HEK293 (cell line): ENCODE measurements at regions not wholly inside any gene's neighbourhood (a gene's known extent, or its start where the extent isn't known, plus 50 kb on each side); places are given as distances from the start of the nearest gene placed in this dataset.

ENCODE experiments used
- CTCF ChIA-PET: fragments of 350-600 bp; formaldehyde crosslinking; extraction: SDS; loops from one replicate; lab custom pipeline; 2021; ENCODE audit warnings: antibody characterized with exemption; lab: Yijun Ruan, JAX
- POLR2A ChIA-PET: fragments of 300-600 bp; formaldehyde crosslinking; extraction: SDS; loops from one replicate; lab custom pipeline; 2020; ENCODE audit warnings: antibody characterized with exemption, inconsistent platforms; lab: Yijun Ruan, JAX
- H3K27ac ChIP-seq: fragments of 200-500 bp; sonication (Bioruptor generic); 2 replicates; pipeline ENCODE4 v1.5.1; 2014; ENCODE audit warnings: low read depth, low read length, control low read depth, inconsistent platforms; ENCODE audit errors: extremely low read depth
- H3K36me3 ChIP-seq, 2 experiments: fragments of 200-500 bp in 1 of 2; sonication (Bioruptor generic) in 1 of 2; 1 replicate in 1 of 2; 2 replicates in 1 of 2; pipeline ENCODE4 v1.5.1; 2014 to 2017; ENCODE audit warnings: inconsistent platforms in 2 of 2, low read length in 2 of 2; ENCODE audit not compliant: control insufficient read depth in 2 of 2, insufficient read depth in 1 of 2
- H3K4me1 ChIP-seq: fragments of 200-500 bp; sonication (Bioruptor generic); 2 replicates; pipeline ENCODE4 v1.5.1; 2014; ENCODE audit warnings: mild to moderate bottlenecking, low read length, inconsistent platforms; ENCODE audit not compliant: control insufficient read depth, insufficient read depth
- H3K4me3 ChIP-seq: 2 replicates; pipeline ENCODE4 v1.5.1; 2011; ENCODE audit warnings: low read depth, mild to moderate bottlenecking, control low read depth, low read length, moderate library complexity
- H3K9me3 ChIP-seq: fragments of 200-500 bp; sonication (Bioruptor generic); 2 replicates; pipeline ENCODE4 v1.5.1; 2014; ENCODE audit warnings: low read depth, low read length, inconsistent platforms; ENCODE audit not compliant: control insufficient read depth, insufficient read depth
- BCL11A ChIP-seq: fragments of 450-650 bp; formaldehyde crosslinking; IDR thresholded peaks from 2 replicates; pipeline ENCODE4 v1.5.1; 2016; ENCODE audit warnings: low read depth, missing biosample characterization, missing genetic modification characterization
- BCL6B ChIP-seq: fragments of 450-650 bp; formaldehyde crosslinking; IDR thresholded peaks from 2 replicates; pipeline ENCODE4 v1.5.1; 2017; ENCODE audit warnings: missing biosample characterization, missing genetic modification characterization
- HOXC10 ChIP-seq: sonication (generic); formaldehyde crosslinking; IDR thresholded peaks from 2 replicates; pipeline ENCODE4 v1.8.1; 2023; ENCODE audit warnings: mild to moderate bottlenecking, missing genetic modification reagents
- PRDM6 ChIP-seq: fragments of 450-650 bp; formaldehyde crosslinking; IDR thresholded peaks from 2 replicates; pipeline ENCODE4 v1.5.1; 2017; ENCODE audit warnings: missing biosample characterization, missing genetic modification characterization
- TRIM28 ChIP-seq: IDR thresholded peaks from 2 replicates; pipeline ENCODE4 v1.6.1; 2011; ENCODE audit warnings: low read length, control low read depth, borderline replicate concordance
- ZBTB20 ChIP-seq: fragments of 450-650 bp; formaldehyde crosslinking; IDR thresholded peaks from 2 replicates; pipeline ENCODE4 v1.5.1; 2016; ENCODE audit warnings: missing biosample characterization, missing genetic modification characterization
- ZBTB21 ChIP-seq: fragments of 450-650 bp; formaldehyde crosslinking; IDR thresholded peaks from 2 replicates; pipeline ENCODE4 v1.5.1; 2017; ENCODE audit warnings: missing biosample characterization, missing genetic modification characterization
- ZBTB48 ChIP-seq: fragments of 450-650 bp; formaldehyde crosslinking; IDR thresholded peaks from 2 replicates; pipeline ENCODE4 v1.5.1; 2016; ENCODE audit warnings: missing biosample characterization, missing genetic modification characterization
- ZNF112 ChIP-seq: fragments of 450-650 bp; formaldehyde crosslinking; IDR thresholded peaks from 2 replicates; pipeline ENCODE4 v1.5.0; 2017; ENCODE audit warnings: missing biosample characterization, missing genetic modification characterization
- ZNF133 ChIP-seq: fragments of 450-650 bp; formaldehyde crosslinking; IDR thresholded peaks from 2 replicates; pipeline ENCODE4 v1.5.1; 2016; ENCODE audit warnings: missing biosample characterization, missing genetic modification characterization
- ZNF138 ChIP-seq: fragments of 450-650 bp; formaldehyde crosslinking; IDR thresholded peaks from 2 replicates; pipeline ENCODE4 v1.5.1; 2016; ENCODE audit warnings: missing biosample characterization, missing genetic modification characterization, borderline replicate concordance
- ZNF157 ChIP-seq: fragments of 450-650 bp; formaldehyde crosslinking; IDR thresholded peaks from 2 replicates; pipeline ENCODE4 v1.5.1; 2016; ENCODE audit warnings: missing biosample characterization, missing genetic modification characterization
- ZNF175 ChIP-seq: fragments of 450-650 bp; formaldehyde crosslinking; IDR thresholded peaks from 2 replicates; pipeline ENCODE4 v1.5.1; 2016; ENCODE audit warnings: missing biosample characterization, missing genetic modification characterization
- ZNF214 ChIP-seq: fragments of 450-650 bp; formaldehyde crosslinking; IDR thresholded peaks from 2 replicates; pipeline ENCODE4 v1.5.1; 2017; ENCODE audit warnings: missing biosample characterization, mild to moderate bottlenecking, missing genetic modification characterization, borderline replicate concordance
- ZNF221 ChIP-seq: fragments of 450-650 bp; formaldehyde crosslinking; IDR thresholded peaks from 2 replicates; pipeline ENCODE4 v1.5.1; 2017; ENCODE audit warnings: missing biosample characterization, missing genetic modification characterization, borderline replicate concordance
- ZNF274 ChIP-seq, 2 experiments: fragments of 200-500 bp in 1 of 2; fragments of 450-650 bp in 1 of 2; sonication (Bioruptor generic) in 1 of 2; formaldehyde crosslinking in 1 of 2; IDR thresholded peaks; 2 replicates each; pipeline versions ENCODE4 v1.5.1 to v1.6.1; 2014 to 2016; ENCODE audit warnings: borderline replicate concordance in 1 of 2, inconsistent platforms in 1 of 2, low read length in 1 of 2, missing biosample characterization in 1 of 2, missing genetic modification characterization in 1 of 2
- ZNF324 ChIP-seq: fragments of 450-650 bp; formaldehyde crosslinking; IDR thresholded peaks from 2 replicates; pipeline ENCODE4 v1.5.1; 2016; ENCODE audit warnings: missing biosample characterization, missing genetic modification characterization
- ZNF335 ChIP-seq: fragments of 450-650 bp; formaldehyde crosslinking; conservative IDR thresholded peaks from 2 replicates; pipeline ENCODE4 v1.5.1; 2016; ENCODE audit warnings: missing biosample characterization, missing genetic modification characterization
- ZNF366 ChIP-seq: fragments of 450-650 bp; formaldehyde crosslinking; conservative IDR thresholded peaks from 2 replicates; pipeline ENCODE4 v1.5.1; 2016; ENCODE audit warnings: missing biosample characterization, missing genetic modification characterization
- ZNF398 ChIP-seq: fragments of 450-650 bp; formaldehyde crosslinking; IDR thresholded peaks from 2 replicates; pipeline ENCODE4 v1.5.1; 2017; ENCODE audit warnings: missing biosample characterization, missing genetic modification characterization
- ZNF426 ChIP-seq: fragments of 450-650 bp; formaldehyde crosslinking; IDR thresholded peaks from 2 replicates; pipeline ENCODE4 v1.5.1; 2017; ENCODE audit warnings: missing biosample characterization, missing genetic modification characterization, mild to moderate bottlenecking, inconsistent platforms, moderate library complexity
- ZNF488 ChIP-seq: fragments of 450-650 bp; formaldehyde crosslinking; IDR thresholded peaks from 2 replicates; pipeline ENCODE4 v1.5.1; 2016; ENCODE audit warnings: missing biosample characterization, missing genetic modification characterization
- ZNF623 ChIP-seq: fragments of 450-650 bp; formaldehyde crosslinking; IDR thresholded peaks from 2 replicates; pipeline ENCODE4 v1.5.1; 2016; ENCODE audit warnings: missing biosample characterization, missing genetic modification characterization
- ZNF645 ChIP-seq: fragments of 450-650 bp; formaldehyde crosslinking; IDR thresholded peaks from 2 replicates; pipeline ENCODE4; 2016; ENCODE audit warnings: missing biosample characterization, missing genetic modification characterization
- ZNF658 ChIP-seq: fragments of 450-650 bp; formaldehyde crosslinking; IDR thresholded peaks from 2 replicates; pipeline ENCODE4; 2016; ENCODE audit warnings: missing biosample characterization, missing genetic modification characterization
- ZNF701 ChIP-seq: fragments of 450-650 bp; formaldehyde crosslinking; IDR thresholded peaks from 2 replicates; pipeline ENCODE4 v1.5.1; 2016; ENCODE audit warnings: missing biosample characterization, missing genetic modification characterization

- TF ChIP-seq ZNF112 (tag by site-specific recombination) (no peak), ZBTB20 (tag by site-specific recombination) (no peak), ZNF157 (tag by site-specific recombination) (no peak), HOXC10 (CRISPR knock-in tag) (no peak), ZNF658 (no peak)
- H3K36me3 ChIP-seq: no peaks in the 10 kb centered on the region
- no peaks in the 10 kb centered on the region; the same call in 1 of the 2 replicates for H3K4me1 ChIP-seq
- no peak overlapping the region for H3K27ac ChIP-seq
- ChIA-PET POLR2A (no interaction called here), CTCF (interaction anchor here (0.6 kb wide), 1 partner anchor 28 kb away, joined by 3 read pairs; no protein-coding TSS in a partner anchor)
- H3K9me3 ChIP-seq: no peaks in the 10 kb centered on the region
- H3K4me3 ChIP-seq: no peak overlapping the region
Measured at GRCh38 chr17:68698746-68699145, 97.6 kb upstream of the FAM20A start.

GRCh38 chr17:68697850-68698361 is 96.7 kb upstream of the FAM20A start:
- ChIA-PET CTCF (interaction anchor here (0.6 to 1.3 kb wide), 2 partner anchors 27 to 84 kb away, joined by 3 to 5 read pairs; no protein-coding TSS in a partner anchor), POLR2A (interaction anchor here (1.7 kb wide), 1 partner anchor 9 kb away, joined by 4 read pairs; no protein-coding TSS in a partner anchor)
- Histone ChIP-seq H3K4me3 (no peak overlapping the region), H3K4me1 (no peaks in the 10 kb centered on the region; the same call in 1 of the 2 replicates), H3K9me3 (no peaks in the 10 kb centered on the region), H3K27ac (peak overlapping the region; percentile 27; the same call in 1 of the 2 replicates), H3K36me3 (no peaks in the 10 kb centered on the region)
- TF ChIP-seq ZNF488 (tag by site-specific recombination) (no peak), ZNF701 (tag by site-specific recombination) (no peak), BCL11A (no peak), TRIM28 (peak; percentile 87), PRDM6 (tag by site-specific recombination) (no peak), ZNF335 (peak; percentile 64), BCL6B (no peak), ZNF175 (no peak), ZNF138 (tag by site-specific recombination) (no peak), ZNF221 (tag by site-specific recombination) (no peak), ZNF214 (tag by site-specific recombination) (no peak), ZBTB48 (tag by site-specific recombination) (peak; percentile 90), ZNF324 (tag by site-specific recombination) (0 out of 2 replicates have a peak, but pooled peaks have one; percentile 19), ZNF133 (tag by site-specific recombination) (no peak), ZBTB20 (tag by site-specific recombination) (0 out of 2 replicates have a peak, but pooled peaks have one; percentile 13), ZNF274 (IDR thresholded peaks at IDR 0.05; ENCODE audit: low read length) (no peak), ZNF274 (tag by site-specific recombination; IDR thresholded peaks at IDR 0.05; ENCODE audit: borderline replicate concordance) (no peak), ZNF398 (peak; percentile 23; the same call in 1 of the 2 replicates), ZNF426 (tag by site-specific recombination) (no peak), ZBTB21 (tag by site-specific recombination) (peak; percentile 28; the same call in 1 of the 2 replicates), ZNF623 (tag by site-specific recombination) (no peak), ZNF645 (tag by site-specific recombination) (no peak), ZNF366 (tag by site-specific recombination) (0 out of 2 replicates have a peak, but pooled peaks have one; percentile 22)
